ENCODE measurements at regions not wholly inside any gene's neighbourhood (a gene's known extent, or its start where the extent isn't known, plus 50 kb on each side); places are given as distances from the start of the nearest gene placed in this dataset.
"Not testable (repeated sequence)": the region's sequence is repeated elsewhere in the genome, so short reads cannot be mapped to it uniquely, and the experiment has no call there.

DNA sequence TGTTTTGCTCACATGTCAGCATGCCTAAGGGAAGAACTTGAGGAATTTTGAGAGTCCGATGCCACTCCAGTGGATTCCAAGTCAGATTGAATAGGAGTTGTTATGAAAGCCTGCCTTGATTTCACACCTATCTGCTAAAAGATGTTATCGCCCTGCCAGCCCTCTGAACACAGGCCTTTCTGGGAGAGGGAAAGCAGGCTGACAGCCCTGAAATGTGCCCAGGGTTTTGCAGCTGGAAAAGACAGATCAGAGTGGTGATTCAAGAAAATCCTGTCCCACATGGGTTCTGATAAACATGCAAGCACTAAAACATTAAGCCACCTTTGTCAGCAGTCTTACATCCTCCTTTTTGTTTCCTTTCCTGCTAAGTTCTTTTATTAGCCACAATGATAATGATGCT is 1752.9 kb upstream of the CELF4 start:
- no peak for DNase-seq (ENCODE audit: low read depth in 2 of 2)

DNA sequence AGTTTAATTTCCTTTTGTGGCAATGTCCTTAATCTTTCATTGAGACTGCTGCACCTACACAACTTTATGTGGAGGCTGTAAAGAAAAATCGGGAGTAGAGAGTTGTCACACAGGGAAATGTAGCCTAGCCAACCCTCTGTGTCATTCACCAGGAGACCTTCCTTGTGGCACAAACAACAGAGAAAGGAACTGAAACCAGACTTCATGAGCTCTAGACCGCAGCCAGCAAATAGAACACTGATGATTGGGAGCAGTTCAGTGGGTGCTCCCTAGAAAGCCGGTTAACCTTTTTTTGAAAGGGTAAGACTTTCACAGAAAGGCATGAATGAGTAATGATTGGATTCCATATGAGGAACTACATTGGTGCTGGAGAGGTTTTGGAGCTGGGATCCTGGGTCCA is 1752.4 kb upstream of the CELF4 start:
- no peak for DNase-seq (ENCODE audit: low read depth in 2 of 2)

DNA sequence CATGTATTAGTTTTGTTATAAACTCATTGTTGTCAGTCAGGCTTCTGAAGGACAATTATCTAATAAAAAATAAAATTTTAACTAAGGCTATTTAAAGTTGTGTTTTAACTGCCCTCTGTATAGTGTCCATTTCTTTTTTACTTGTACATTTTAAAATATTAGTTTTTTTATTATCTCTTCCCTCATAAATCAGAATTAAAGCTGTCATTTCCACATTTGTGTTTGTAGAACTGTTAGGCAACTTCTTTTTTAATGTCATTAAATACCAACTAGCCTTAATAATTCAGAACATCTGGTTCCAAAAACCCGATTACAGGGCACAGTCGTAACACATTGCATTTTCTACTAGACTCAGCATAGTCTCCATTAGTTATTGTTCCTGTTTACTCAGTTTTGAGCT is 1749.0 kb upstream of the CELF4 start:
- no peak for DNase-seq (ENCODE audit: low read depth in 2 of 2)

DNA sequence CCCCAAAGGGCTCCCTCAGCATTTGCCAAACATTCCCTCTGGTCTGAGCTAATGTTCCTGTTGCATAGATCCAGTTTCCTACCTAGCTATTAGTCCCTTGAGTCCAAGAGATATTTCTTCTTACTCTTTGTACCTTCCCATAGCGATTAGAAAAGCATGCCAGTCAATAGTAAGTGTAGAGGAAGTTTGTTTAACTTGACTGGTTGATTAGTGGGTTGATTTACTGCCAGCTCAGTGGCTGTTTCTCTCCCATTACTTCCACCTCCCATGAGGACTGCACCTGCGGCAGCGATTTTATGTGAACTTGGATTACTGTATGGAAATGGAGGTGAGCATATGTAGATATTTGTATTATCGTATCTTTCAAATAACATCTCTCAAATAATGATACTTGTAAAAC is 1748.4 kb upstream of the CELF4 start:
- no peak for DNase-seq (ENCODE audit: low read depth in 2 of 2)

DNA sequence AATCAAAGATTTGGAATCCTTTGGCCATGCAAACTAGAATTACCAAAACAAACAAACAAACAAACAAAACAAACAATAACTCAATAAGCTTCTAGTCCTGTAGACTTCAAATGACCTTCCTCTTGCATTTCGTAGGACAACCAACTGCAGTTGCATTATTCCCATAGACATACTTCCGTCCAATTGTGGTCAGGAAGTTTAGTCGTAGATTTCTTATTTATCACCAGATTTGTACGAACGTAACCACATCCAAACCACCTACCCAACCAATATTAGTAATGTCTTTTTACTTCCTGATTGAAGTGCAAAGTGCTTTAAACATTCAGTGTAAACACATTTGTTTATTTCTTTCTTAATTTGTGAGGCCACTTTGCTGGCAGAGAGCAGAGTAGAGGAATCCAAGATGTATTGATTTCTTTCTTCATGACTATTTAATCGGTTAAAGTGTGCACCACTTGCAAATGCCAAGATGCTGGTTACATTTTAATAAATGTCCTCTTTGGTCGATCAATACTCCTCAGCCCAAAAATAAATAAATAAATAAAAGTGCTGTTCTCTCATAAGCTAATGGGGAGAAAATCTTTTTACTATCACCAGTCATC is 1745.6 kb upstream of the CELF4 start:
- DNase-seq (ENCODE audit: low read depth in 2 of 2), result no peak

DNA sequence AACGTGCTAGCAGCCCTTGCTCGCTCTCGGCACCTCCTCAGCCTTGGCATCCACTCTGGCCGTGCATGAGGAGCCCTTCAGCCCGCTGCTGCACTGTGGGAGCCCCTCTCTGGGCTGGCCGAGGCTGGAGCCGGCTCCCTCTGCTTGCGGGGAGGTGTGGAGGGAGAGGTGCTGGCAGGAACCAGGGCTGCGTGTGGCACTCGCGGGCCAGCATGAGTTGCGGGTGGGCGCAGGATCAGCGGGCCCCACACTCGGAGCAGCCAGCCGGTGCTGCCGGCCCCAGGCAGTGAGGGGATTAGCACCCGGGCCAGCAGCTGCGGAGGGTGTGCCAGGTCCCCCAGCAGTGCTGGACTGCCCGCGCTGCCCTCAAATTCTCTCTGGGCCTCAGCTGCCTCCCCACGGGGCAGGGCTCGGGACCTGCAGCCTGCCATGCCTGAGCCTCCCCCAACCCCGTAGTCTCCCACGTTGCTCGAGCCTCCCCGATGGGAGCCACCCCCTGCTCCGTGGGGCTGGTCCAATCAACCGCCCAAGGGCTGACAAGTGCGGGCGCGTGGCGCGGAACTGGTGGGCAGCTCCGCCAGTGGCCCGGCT is 1743.4 kb upstream of the CELF4 start:
- not testable (repeated sequence) for DNase-seq (ENCODE audit: low read depth in 2 of 2)

DNA sequence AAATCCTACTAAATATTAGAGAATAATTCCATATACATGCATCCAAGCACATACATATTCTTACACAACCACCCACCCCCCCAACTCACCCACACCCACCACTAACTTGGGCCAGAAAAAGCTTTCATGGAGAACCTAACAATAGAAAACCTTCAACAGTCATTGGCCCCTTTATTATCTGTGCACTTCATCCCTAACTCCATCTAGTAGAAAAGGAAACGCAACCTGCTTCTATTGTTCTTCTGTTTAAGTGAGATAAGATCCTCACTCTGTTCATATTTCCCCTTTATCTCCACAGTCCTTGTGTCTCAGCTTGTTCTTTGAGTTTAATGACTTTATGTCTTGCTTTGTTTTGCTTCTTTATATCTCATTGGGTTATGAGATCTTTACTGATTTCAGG is 1740.2 kb upstream of the CELF4 start:
- no peak for DNase-seq (ENCODE audit: low read depth in 2 of 2)

DNA sequence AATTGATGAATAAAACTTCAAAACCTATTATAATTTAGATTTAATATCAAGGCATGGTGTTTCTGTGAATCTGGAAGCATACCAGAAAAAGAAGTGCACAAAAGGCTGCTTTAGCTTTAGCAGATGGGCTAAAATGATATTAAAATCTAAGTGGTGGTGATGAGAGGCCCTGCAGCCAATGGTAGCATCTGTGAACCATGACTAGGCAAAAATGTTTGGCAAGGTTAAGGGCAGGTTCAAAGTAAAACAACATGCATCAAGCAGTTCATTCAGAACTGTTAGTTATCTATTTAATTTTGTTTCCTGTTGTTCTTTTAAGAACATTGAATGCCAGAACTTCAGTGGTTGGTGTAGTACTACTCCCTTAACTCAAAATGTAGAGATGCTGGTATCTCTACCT is 1736.9 kb upstream of the CELF4 start:
- DNase-seq (ENCODE audit: low read depth in 2 of 2), result no peak

DNA sequence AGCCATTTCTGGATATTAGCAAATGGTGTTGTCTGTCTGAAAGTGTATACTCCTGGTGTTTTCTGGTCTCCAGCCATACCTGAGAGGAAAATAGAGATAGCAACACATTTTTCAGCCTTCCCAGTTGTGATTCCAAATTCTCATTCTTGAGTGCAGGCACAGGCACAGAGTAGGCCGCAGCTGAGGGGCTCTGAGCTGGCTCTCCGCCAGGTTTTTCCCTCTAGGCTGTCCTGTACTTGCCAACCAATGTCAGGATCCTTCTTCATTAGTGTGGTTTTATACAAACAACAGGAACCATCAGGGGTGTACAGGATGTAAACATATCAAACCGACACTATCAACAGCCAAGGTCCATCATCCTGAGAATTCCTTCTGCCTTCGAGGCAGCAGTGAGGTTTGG is 1733.6 kb upstream of the CELF4 start:
- no peak for DNase-seq (ENCODE audit: low read depth in 2 of 2)

DNA sequence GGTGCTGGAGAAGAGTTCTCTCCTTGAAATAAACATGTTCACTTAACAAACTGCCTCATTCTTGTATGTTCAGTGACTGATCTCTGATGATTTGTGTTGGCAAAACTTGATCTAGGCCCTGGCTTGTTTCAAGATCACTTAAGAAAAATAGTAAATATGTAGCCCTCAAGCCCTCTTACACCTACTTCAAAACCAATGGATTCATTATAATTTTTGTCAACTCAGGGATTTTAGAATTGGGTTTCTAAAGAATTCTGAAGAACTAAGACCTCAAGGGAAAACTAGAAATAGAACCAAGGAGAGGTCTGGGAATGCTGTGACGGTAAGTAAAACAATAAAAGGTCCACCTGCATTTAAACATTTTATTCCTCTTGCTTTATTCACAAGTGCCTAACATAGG is 1731.6 kb upstream of the CELF4 start:
- no peak for DNase-seq (ENCODE audit: low read depth in 2 of 2)

DNA sequence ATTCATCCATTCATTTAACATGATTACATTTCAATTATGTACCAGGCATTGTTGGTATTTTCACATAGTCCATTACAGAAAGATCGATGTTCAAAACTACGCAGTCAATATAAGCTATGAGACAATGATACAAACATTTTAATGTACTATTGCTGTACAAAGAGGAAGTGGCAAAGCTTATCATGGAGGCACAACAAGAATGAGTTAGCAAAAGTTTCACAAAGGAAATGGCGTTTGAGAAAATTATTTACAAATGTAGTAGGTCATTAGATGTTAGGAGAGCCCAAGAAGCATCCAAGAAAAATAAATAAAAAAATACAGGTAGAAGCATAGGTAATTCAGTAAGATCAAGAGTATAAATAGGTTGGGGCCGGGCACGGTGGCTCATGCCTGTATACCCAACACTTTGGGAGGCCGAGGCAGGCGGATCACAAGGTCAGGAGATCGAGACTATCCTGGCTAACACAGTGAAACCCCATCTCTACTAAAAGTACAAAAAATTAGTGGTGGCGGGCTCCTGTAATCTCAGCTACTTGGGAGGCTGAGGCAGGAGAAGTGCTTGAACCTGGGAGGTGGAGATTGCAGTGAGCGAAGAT is 1730.8 kb upstream of the CELF4 start:
- no peak for DNase-seq (ENCODE audit: low read depth in 2 of 2)

DNA sequence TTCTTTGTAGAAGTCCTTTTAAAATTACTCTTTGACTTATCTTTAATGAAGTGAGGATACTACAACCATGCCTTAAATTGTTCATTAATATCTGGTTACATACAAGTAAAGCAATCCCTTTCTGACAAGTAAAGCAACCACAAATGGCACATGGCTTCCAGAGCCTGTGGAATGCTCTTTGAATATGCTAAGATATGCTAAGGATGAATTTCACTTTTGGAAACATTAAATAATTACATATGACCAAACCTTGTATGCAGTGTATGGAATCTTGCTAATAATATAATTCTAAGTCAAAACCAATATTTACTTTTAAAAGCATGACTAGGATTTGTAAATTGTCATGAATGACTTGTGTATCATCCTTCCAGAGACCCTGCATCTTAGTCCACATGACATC is 1711.2 kb upstream of the CELF4 start:
- no peak for DNase-seq (ENCODE audit: low read depth in 2 of 2)

DNA sequence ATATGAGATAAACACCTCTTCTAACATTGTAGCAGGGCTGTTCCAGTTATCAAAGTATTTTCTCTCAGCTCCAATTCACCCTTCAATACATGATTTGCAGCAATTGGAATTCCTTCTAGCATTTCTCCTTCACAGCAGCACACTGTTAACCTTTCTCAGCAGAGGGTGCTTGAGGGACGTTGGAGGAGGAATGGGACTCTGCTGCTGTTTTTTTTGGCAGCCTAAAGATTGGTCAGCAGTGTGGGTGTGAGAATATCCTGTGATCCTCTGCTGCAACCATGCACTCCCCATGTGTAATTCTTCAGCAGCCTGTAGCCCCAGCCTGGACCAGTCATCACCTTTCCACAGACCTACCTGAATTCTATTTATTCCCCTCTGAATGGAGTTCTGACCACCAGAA is 1708.9 kb upstream of the CELF4 start:
- DNase-seq (ENCODE audit: low read depth in 2 of 2), result no peak

DNA sequence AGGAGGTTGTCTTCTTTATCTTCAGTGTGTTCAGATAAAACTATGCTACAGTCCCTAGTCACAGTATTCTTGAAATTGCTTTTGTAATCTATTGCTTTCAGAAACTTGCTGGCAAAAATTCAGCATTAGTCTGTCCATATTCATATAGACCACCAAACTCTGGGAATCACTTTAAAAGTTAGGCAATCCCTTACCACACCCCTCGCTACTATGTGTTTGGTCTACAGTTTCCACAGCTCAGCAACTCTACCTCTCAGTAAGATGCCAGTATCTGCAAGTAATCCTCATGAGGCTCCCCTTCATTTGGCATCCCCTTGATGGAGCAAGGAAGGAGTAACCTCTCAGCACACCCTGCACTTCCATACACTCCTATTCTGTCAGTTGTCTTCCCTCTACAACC is 1706.6 kb upstream of the CELF4 start:
- no peak for DNase-seq (ENCODE audit: low read depth in 2 of 2)

DNA sequence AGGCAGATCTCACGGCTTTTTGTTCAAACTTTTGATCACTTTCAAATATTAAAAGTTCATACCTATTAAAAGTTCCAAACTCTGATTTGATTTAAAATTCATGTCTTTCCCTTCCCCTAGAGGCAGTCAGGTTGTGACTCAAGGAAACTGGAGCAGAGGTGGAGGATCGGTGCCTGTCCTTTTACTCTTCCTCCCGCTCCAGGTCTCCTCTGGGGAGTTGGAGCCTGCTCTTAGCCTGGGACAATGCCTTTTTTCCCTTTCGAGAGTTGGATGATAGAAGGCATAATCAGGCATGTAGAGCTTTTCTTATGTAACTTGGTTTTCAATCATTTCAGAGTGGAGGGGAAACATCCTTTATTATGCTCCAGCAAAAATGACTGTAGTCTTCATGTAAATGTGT is 1706.1 kb upstream of the CELF4 start:
- no peak for DNase-seq (ENCODE audit: low read depth in 2 of 2)

DNA sequence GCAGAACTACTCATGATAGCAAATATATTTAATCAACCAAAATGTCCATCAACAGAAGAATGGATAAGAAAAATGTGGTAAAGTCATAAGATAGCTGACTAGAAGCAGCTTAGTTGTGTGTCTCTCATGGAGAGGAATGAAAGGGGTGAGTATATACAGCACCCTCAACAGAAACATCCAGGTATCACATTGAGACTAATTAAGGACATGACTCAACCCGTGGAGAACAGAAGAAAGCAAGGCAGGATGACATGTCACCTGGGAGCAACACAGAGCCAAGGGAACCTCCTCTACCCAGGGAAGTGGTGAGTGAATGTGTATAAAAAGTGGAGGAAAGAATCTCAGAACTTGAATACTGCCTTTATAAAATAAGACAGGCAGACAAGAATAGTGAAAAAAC is 1695.0 kb upstream of the CELF4 start:
- no peak for DNase-seq (ENCODE audit: low read depth in 2 of 2)

DNA sequence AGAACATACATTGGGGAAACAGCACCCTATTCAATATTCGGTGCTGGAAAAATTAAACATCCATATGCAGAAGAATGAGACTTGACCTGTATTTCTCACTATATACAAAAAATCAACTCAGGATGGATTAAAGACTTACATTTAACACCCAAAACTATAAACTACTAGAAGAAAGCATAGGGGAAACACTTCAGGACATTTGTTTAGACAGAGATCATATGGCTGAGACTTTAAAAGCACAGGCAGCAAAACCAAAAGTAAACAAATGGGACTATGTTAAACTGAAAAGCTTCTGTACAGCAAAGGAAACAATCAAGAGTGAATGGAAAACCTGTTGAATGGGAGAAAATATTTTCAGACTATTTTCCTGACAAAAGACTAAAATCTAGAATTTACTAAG is 1694.1 kb upstream of the CELF4 start:
- DNase-seq (ENCODE audit: low read depth in 2 of 2), result no peak

DNA sequence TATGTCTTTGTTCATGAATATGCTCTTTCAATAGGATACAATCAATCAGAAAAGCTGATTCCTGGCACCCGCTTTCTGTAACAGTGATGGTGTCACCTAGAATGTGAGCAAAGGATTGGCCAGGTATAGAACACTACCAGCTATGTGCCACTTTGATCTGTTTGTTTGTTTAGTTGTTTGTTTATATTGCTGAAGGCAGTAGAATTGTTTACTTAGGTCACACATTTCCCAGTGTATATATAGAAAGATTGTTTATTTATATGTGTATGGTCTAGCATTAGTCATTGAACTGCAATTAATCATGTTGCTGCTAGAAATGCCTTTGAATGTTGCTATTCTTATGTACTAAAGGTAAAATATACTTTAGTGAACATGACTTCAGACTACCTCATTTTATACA is 1678.6 kb upstream of the CELF4 start:
- no peak for DNase-seq (ENCODE audit: low read depth in 2 of 2)

DNA sequence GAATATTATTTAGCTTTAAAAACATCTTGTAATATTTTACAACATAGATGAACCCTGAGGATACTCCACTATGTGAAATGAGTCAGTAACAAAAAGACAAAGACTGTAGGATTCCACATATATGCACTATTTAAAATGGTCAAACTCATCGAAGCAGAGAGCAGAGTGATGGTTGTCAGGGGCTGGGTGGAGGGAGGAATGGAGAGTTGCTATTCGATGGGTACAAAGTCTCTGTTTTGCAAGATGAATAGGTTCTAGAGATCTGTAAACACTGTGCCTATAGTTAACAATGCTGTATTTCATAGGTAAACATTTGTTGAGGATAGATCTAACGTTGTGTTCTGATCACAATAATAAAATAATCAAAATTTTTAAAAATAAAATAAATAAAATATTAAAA is 1675.9 kb upstream of the CELF4 start:
- DNase-seq (ENCODE audit: low read depth in 2 of 2), result no peak

DNA sequence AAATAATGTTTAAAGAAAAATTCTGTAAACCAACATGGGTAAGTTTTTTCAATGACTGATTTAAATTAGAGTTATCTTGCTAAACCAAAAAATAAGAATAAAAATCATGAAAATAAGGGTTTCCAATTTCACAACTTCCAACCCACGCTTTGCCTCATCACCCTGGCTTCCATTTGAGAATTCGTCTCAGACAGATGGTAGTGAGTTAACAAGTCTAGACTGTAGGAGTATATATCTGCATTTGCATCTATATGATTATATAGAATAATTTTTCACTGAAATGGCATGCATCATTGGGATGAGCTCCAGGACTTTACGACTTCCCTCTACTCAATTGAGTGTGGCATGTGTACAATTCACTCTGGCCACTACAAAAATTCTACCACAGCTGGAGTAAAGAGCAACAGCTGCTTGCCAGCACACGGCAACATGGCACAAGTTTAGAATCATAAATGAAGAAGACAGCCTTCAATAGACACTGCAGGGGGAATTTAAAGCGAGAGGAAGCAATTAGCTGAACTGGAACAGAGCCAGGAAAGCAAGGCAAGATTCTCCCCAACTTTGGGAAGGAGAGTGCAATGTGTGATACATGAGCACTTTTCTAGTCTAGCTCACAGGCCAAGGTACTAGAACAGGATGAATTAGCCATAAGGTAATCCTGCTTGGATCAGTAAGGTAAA is 1673.5 kb upstream of the CELF4 start:
- DNase-seq (ENCODE audit: low read depth in 2 of 2), result no peak

DNA sequence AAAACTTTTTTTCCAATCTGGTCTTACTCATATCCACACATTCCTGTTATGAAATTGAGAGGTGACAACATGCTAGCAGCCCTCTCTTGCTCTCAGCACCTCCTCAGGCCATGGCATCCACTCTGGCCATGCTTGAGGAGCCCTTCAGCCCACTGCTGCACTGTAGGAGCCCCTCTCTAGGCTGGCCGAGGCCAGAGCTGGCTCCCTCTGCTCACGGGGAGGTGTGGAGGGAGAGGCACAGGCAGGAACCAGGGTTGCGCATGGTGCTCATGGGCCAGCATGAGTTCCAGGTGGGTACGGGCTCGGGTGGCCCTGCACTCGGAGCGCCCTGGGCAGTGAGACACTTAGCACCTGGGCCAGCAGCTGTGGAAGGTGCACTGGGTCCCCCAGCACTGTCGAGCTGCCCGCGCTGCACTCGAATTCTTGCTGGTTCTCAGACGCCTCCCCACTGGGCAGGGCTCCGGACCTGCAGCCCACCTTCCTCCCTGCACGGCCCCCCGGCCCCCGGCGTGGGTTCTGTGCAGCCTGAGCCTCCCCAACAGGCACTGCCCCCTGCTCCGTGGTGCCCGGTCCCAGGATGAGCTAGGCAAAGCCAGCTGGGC is 1669.6 kb upstream of the CELF4 start:
- DNase-seq (ENCODE audit: low read depth in 2 of 2), result no peak

DNA sequence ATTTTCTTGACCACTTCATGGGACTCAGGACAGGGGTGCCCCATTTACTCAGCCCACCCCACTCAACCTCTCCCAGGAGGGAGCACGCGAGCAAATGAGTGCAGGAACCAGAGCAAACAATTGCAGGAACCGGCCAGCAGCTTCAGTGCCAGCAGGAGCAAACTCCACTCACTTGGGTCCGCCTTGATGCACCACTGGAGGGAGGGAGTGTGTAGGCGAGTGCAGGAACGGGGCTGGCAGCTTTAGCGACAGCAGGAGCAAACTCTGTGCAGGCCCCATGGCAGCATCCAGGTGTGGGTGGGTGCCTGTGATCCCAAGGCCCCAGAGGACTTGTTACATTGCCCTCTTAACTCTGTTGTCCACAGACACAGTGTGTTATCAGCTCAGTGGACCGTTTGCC is 1667.3 kb upstream of the CELF4 start:
- DNase-seq (ENCODE audit: low read depth in 2 of 2), result no peak

DNA sequence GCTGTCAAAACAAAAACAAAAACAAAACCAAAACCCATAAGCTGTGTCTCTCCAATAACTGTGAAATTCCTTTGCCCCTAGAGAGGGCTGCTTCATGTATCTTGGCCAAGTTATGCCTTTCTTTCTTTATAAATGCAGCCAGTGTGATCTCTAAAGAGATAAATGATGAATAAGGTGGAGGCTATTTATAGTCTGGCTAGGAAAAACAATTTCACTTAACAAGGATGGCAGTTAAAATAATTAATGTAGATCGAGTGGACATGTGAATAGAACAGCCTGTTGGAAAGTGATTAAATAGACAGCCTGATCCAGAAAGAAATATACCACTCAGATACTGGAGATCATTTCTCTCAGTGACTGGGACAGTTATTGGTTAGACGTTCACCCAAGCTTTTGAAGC is 1666.9 kb upstream of the CELF4 start:
- no peak for DNase-seq (ENCODE audit: low read depth in 2 of 2)

Measured in stimulated activated CD4-positive, alpha-beta T cell treated with anti-CD3 and anti-CD28 coated beads, Interleukin-1b, Interleukin-23, amount 100 ng/mL, for 4 hours (primary cell).